SK-N-MC (cell line): ENCODE measurements at regions not wholly inside any gene's neighbourhood (a gene's known extent, or its start where the extent isn't known, plus 50 kb on each side); places are given as distances from the start of the nearest gene placed in this dataset.

ENCODE experiments used
- EZH2 ChIP-seq: fragments of 200-600 bp; sonication (generic); IDR thresholded peaks from one replicate; pipeline ENCODE4 v1.6.1; 2017; ENCODE audit warnings: antibody characterized with exemption
- FOXP2 ChIP-seq: optimal IDR thresholded peaks from 2 replicates; pipeline ENCODE3; 2011; ENCODE audit warnings: mild to moderate bottlenecking, moderate library complexity; ENCODE audit not compliant: insufficient read depth; ENCODE audit errors: extremely low read length, control extremely low read depth
- POLR2AphosphoS5 ChIP-seq: IDR thresholded peaks from 2 replicates; pipeline ENCODE4 v1.6.1; 2012; ENCODE audit warnings: mild to moderate bottlenecking, low read depth, low read length, borderline replicate concordance

DNA sequence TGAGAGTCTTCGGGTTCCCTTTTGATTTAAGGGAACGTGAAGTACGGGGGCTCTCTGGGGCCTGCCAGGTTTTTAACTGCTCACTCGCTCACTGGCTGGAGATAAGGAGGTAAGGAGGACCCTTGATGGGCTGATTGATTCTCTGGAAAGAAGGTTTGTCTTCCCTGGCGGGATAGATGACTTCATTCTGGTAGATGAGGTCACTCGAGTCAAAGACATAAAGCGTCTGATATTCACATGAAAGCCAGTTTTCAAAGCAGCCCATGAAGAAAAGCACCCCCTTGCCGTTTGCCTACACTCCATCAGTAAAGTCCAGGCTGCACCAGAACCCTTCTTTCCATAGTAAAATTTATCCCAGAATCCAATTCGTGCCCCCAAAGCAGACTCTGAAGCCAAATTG, 233.7 kb upstream of the IRX5 start:
- TF ChIP-seq EZH2 (no peak), POLR2AphosphoS5 (no peak), FOXP2 (no peak)
